ENCODE measurements at regions not wholly inside any gene's neighbourhood (a gene's known extent, or its start where the extent isn't known, plus 50 kb on each side); places are given as distances from the start of the nearest gene placed in this dataset.
A peak's percentile ranks its signal among the peaks of the same experiment; 100 is the strongest.
"Not testable (repeated sequence)": the region's sequence is repeated elsewhere in the genome, so short reads cannot be mapped to it uniquely, and the experiment has no call there.

GRCh38 chr6:21918666-21919065 lies 325.1 kb downstream of the SOX4 start:
- DNase-seq (ENCODE audit: low read depth): no peak

GRCh38 chr6:21922086-21922485 lies 328.5 kb downstream of the SOX4 start:
- peak; percentile 31 for DNase-seq (ENCODE audit: low read depth)

DNA sequence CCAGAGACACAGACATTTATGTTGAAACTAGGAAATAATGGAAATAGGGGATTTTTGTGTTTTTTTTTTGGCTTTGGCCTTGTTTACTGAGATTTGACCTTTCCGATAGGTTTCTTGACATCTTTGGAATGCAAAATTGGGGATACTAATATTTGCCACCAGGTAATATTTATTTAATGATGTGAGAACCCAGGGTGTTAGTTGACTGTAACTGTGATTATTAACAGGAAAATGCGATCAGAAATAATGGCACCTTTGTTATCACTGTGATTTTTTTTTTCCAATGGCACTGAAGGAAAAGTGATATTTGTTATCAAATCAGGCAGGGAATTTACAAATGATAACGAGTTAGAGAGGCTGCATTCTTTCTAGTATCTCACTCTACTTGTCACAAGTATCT lies 330.5 kb downstream of the SOX4 start:
- no peak for DNase-seq (ENCODE audit: low read depth)

- no peak for DNase-seq (ENCODE audit: low read depth)
Measured at GRCh38 chr6:21928827-21929226, 335.3 kb downstream of the SOX4 start.

- peak; percentile 93 for DNase-seq (ENCODE audit: low read depth)
Measured at GRCh38 chr6:21931641-21932335, 338.2 kb downstream of the SOX4 start.

DNA sequence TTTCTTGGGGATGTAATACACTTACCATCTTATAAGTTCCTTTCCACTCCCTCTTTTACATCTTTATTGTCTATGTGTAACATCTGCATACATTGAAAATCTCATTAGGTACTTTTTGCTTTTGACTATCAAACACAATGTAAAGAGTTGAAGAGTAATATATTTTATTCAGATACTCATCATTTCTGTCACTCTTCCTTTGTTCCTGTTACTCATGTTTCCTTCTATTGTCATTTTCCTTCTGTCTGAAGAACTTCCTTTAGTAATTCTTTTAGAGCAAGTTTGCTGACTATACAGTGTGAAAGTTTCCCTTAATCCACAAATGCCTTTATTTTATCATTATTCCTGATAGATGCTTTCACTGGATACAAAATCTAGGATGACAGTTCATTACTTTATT lies 339.8 kb downstream of the SOX4 start:
- no peak for DNase-seq (ENCODE audit: low read depth)

DNA sequence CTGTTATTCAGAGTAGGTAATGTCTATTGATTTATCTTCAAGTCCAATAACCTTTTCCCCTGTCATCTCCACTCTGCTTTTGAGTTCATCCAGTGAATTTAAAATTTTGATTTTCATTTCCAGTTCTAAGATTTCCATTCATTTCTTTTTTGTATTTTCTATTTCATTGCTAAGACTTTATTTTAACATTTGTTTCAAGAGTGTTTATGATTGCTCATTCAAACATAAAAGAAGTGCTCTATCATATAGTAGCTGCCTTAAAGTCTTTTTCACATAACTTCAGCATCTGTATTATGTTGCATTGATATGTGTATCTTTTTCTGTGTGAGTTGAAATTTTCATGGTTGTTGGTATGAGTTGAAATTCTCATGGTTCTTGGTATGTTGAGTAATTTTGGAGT lies 341.6 kb downstream of the SOX4 start:
- DNase-seq (ENCODE audit: low read depth): no peak

DNA sequence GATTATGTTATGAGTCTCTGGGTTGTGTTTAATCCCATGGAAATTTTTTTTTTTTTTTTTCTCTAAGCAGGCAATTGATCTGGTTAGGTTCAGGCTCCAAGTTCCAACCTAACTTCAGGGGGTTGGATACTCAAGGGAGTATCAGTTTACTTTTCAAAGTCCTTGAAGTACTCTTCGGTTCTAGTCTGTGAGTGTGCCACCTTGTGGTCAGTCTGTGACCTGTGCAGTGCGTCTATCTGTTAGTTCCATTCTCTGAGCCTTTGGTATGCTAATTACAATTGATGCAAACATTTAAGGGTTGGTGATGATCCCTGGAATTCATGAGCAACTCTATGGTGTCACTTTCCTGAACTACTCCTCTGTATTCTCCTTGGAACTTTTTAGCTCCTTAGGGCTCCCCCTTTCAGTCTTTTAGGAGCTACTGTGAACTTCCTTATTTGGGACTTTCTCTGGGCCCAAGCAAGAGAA lies 342.0 kb downstream of the SOX4 start:
- DNase-seq (ENCODE audit: low read depth): peak; percentile 69

DNA sequence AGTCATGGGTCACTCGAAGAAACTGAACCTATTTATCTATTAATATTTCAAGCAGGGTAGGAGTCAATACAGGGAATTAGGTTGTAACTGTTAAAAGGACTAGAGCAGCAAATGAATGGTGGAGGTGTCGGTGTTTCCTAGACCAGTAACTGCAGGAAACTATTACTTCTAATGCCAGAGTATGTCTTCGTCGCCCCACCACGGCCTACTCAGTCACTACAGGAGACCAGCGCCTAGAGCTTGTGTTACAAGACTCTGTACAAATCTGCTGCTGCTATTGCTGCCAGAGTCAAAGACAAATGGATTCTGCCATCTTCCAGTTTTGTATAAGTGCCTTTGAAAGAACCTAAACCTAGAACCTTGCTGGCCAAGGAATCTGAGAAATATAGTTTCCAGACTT lies 343.9 kb downstream of the SOX4 start:
- DNase-seq (ENCODE audit: low read depth): no peak

- DNase-seq (ENCODE audit: low read depth): not testable (repeated sequence)
Measured at GRCh38 chr6:21939066-21939465, 345.5 kb downstream of the SOX4 start.

- DNase-seq (ENCODE audit: low read depth): no peak
Measured at GRCh38 chr6:21941926-21942325, 348.4 kb downstream of the SOX4 start.

DNA sequence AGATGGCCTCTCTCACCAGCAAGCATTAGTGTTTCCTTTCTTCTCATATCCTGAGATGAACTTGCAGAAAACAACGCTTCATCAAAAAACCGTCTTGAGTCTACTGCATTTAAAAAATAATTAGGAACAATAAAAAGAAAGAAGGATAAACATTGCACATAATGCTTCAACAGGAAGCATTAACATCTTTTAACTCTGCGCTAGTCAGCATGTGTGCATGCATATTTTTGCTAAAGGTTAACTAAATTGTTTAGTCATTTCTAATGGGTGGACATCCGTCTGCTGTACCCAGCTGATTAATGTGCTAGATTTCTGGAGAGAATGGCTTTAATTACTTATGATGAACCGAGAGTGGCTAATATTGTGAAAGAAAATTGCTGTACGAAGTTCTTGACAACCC lies 349.3 kb downstream of the SOX4 start:
- DNase-seq (ENCODE audit: low read depth): peak; percentile 42

DNA sequence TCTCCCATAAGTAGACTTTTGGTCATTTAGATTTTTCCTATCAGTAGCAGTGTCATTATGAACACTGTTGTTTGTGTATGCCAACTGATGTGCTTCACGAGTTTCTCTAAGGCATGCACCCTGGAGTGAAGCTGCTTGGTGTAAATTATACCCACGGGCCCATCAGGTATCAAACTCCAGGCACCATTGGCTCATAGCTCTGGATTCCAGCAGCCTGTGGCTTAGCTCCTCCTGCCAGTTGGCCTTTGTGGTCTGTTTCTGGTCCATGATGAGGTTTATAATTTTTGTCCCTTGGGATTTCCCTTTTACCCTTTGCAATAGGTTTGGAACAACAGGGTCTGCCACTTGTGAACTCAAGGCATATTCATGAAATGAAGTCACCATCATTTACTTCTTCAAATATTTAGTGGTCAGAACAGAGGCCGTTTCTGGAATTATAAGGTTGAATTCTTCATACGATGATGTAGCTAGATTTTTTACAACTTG lies 350.5 kb downstream of the PRL start:
- DNase-seq (ENCODE audit: low read depth): peak; percentile 96

- DNase-seq (ENCODE audit: low read depth): not testable (repeated sequence)
Measured at GRCh38 chr6:21947227-21947626, 349.6 kb downstream of the PRL start.

DNA sequence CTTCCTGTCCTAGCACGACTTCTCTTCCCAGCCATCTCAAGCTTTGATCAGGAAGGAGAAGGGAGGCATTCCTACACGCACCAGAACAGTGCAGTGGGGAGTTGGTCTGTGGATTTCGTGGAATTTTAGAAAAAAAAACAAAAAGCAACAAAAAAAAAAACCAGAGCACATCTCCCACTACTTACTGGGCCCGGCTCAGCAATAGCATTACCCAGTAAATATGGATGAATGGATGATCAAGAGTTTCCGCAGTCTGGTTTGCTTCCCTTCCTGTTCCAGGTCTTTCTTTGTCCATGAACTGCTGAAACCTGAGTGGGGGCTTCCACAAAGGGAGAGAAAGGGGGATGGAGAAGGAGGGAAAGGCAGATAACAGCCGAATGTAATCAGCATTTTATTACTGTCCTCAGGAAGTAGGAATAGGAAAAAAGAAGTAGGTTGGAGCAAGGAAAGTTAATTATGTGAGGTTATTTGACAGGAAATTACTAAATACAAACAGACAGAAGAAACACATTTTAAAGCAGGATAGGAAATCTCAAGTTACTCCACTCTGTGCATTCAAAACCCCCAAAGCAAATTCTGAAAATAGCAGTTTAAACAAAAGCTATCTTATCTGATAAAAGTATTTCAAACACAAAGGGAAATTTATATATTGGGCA lies 349.0 kb downstream of the PRL start:
- DNase-seq (ENCODE audit: low read depth): peak; percentile 36

DNA sequence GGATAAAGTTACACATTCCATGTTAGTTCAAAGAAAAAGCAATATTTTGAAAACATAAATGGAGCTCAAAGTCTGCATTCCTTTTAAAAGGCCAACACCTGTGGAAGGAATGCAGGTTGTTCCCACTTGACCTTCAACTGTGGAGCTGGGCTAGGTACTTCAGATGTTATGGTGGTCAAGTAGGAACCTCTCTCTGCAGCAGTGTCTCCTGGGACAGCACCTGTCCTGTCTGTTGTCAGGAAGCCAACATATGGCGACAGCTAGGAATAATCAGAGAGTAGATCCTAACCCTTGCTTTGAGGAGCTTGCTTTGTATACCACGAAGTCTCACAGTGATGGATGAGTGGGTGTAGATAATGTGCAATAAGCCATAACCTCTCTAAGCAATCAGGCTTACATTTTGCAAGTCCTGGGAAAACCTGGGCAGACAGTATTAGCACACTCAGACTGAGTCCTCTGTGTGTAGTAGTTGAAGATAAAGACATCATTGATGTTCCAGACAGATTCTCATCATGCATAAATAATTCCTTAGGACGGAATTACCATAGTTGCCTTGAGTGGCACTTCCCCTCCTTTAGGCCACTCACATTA lies 347.5 kb downstream of the PRL start:
- DNase-seq (ENCODE audit: low read depth): peak; percentile 71

GRCh38 chr6:21952367-21952766 lies 344.5 kb downstream of the PRL start:
- DNase-seq (ENCODE audit: low read depth): no peak

DNA sequence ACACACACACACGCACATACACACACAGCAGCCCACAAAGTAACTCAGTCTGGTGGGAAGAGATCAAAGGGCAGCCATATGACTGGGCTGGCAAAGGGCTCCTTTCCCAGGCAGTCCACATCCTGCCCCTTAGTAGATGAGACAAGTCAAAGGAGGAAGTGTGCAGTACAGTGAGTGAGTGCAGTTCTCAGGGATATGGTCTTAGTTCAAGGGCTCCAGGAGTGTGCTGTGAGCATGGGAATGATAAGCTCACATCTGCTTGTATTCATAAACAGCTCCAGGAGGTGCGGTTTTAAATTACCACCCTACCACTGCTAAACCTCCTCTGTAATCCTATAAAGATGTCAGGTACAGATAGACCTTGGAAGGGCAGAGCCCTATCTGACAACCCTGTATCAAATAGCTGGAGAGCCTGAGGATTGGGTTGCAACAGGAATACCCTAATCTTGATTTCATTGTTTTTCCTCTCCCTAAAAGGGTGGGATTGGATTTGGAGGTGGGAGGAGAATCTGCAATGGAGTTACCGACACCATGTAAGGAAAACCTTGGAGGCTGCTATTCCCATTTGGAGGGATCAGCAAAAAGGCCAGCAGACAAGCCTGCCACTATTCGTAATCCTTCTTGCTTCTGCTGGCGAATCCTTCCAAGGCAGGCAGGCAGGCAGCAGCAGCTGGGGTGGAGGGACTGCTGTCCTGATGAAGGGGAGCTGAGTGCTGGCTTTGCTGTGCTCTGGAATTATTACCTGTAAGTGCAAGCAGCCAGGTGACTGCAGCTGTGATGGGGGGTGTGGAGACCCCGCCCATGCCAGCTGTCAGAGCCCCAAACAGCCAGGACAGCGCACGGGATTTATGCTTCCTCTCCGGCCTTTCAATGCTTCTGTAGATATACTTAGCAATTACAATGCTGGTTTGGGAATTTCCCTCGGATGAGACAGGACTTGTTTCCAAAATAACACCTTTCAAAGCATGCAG lies 342.7 kb downstream of the PRL start:
- peak; percentile 67 for DNase-seq (ENCODE audit: low read depth)

- DNase-seq (ENCODE audit: low read depth): no peak
Measured at GRCh38 chr6:21955053-21955595, 341.7 kb downstream of the PRL start.

GRCh38 chr6:21955951-21956350 lies 340.9 kb downstream of the PRL start:
- no peak for DNase-seq (ENCODE audit: low read depth)

DNA sequence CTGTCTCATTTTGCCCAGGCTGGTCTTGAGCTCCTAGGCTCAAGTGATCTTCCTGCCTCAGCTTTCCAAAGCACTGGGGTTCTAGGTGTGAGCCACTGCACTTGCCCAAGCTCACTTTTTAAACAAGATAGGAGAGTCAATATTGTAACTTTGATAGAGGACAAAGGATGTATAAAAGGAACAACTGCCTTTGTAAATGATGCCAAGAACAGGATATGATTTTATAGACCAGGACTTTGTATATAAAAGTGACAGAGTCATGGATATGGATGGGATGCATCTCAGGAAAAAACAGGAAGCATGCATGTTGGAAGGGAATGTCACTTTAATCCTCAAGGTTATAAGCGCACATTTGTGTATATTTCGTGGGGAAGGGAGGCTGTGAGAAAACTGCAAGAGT lies 338.4 kb downstream of the PRL start:
- DNase-seq (ENCODE audit: low read depth): no peak

GRCh38 chr6:21961226-21961625 lies 335.6 kb downstream of the PRL start:
- DNase-seq (ENCODE audit: low read depth): no peak
